ENCODE measurements at regions not wholly inside any gene's neighbourhood (a gene's known extent, or its start where the extent isn't known, plus 50 kb on each side); places are given as distances from the start of the nearest gene placed in this dataset.
"Not testable (repeated sequence)": the region's sequence is repeated elsewhere in the genome, so short reads cannot be mapped to it uniquely, and the experiment has no call there.

- in situ Hi-C loops (cut with MboI; ENCODE audit: low sequenced_read_pairs): no loop called here
Observed at GRCh38 chr5:99179206-99179605, 250.4 kb upstream of the CHD1 start.

GRCh38 chr5:99177796-99178195 lies 249.0 kb upstream of the CHD1 start:
- in situ Hi-C loops (cut with MboI; ENCODE audit: low sequenced_read_pairs): no loop called here

GRCh38 chr5:99176186-99176585 lies 247.4 kb upstream of the CHD1 start:
- in situ Hi-C loops (cut with MboI; ENCODE audit: low sequenced_read_pairs): no loop called here

- in situ Hi-C loops (cut with MboI; ENCODE audit: low sequenced_read_pairs): no loop called here
Observed at GRCh38 chr5:99169309-99169708, 240.5 kb upstream of the CHD1 start.

- in situ Hi-C loops (cut with MboI; ENCODE audit: low sequenced_read_pairs): not testable (repeated sequence)
Observed at GRCh38 chr5:99161538-99161937, 232.7 kb upstream of the CHD1 start.

- in situ Hi-C loops (cut with MboI; ENCODE audit: low sequenced_read_pairs): no loop called here
Observed at GRCh38 chr5:99156688-99157087, 227.9 kb upstream of the CHD1 start.

- in situ Hi-C loops (cut with MboI; ENCODE audit: low sequenced_read_pairs): not testable (repeated sequence)
Observed at GRCh38 chr5:99143283-99143795, 214.5 kb upstream of the CHD1 start.

GRCh38 chr5:99141534-99142128 lies 212.8 kb upstream of the CHD1 start:
- in situ Hi-C loops (cut with MboI; ENCODE audit: low sequenced_read_pairs): no loop called here

- in situ Hi-C loops (cut with MboI; ENCODE audit: low sequenced_read_pairs): no loop called here
Observed at GRCh38 chr5:99138911-99139310, 210.1 kb upstream of the CHD1 start.

GRCh38 chr5:99133921-99134320 lies 205.1 kb upstream of the CHD1 start:
- in situ Hi-C loops (cut with MboI; ENCODE audit: low sequenced_read_pairs): no loop called here

- in situ Hi-C loops (cut with MboI; ENCODE audit: low sequenced_read_pairs): no loop called here
Observed at GRCh38 chr5:99129768-99130501, 201.1 kb upstream of the CHD1 start.

- in situ Hi-C loops (cut with MboI; ENCODE audit: low sequenced_read_pairs): no loop called here
Observed at GRCh38 chr5:99122976-99123375, 194.2 kb upstream of the CHD1 start.

- in situ Hi-C loops (cut with MboI; ENCODE audit: low sequenced_read_pairs): no loop called here
Observed at GRCh38 chr5:99119326-99119725, 190.5 kb upstream of the CHD1 start.

GRCh38 chr5:99116526-99116925 lies 187.7 kb upstream of the CHD1 start:
- in situ Hi-C loops (cut with MboI; ENCODE audit: low sequenced_read_pairs): no loop called here

- in situ Hi-C loops (cut with MboI; ENCODE audit: low sequenced_read_pairs): no loop called here
Observed at GRCh38 chr5:99109894-99110293, 181.1 kb upstream of the CHD1 start.

- in situ Hi-C loops (cut with MboI; ENCODE audit: low sequenced_read_pairs): no loop called here
Observed at GRCh38 chr5:99105216-99105615, 176.4 kb upstream of the CHD1 start.

- in situ Hi-C loops (cut with MboI; ENCODE audit: low sequenced_read_pairs): no loop called here
Observed at GRCh38 chr5:99104538-99105132, 175.8 kb upstream of the CHD1 start.

GRCh38 chr5:99102073-99102697 lies 173.4 kb upstream of the CHD1 start:
- in situ Hi-C loops (cut with MboI; ENCODE audit: low sequenced_read_pairs): no loop called here

- in situ Hi-C loops (cut with MboI; ENCODE audit: low sequenced_read_pairs): no loop called here
Observed at GRCh38 chr5:99099691-99100090, 170.9 kb upstream of the CHD1 start.

GRCh38 chr5:99089822-99090549 lies 161.2 kb upstream of the CHD1 start:
- in situ Hi-C loops (cut with MboI; ENCODE audit: low sequenced_read_pairs): no loop called here

GRCh38 chr5:99088309-99088708 lies 159.5 kb upstream of the CHD1 start:
- in situ Hi-C loops (cut with MboI; ENCODE audit: low sequenced_read_pairs): no loop called here

All from HL-60/S4 treated with phorbol 12-myristate 13-acetate at 8.2 ng/mL for 4 days and 3 days (cell line).